HUES48 (cell line): ENCODE measurements at regions not wholly inside any gene's neighbourhood (a gene's known extent, or its start where the extent isn't known, plus 50 kb on each side); places are given as distances from the start of the nearest gene placed in this dataset.
A peak's percentile ranks its signal among the peaks of the same experiment; 100 is the strongest.

Experiments used
- H3K27ac ChIP-seq: one replicate; pipeline ENCODE4 v1.7.0; 2013; ENCODE audit warnings: low read depth, low read length, inconsistent platforms
- H3K27me3 ChIP-seq: 2 replicates; pipeline ENCODE4 v1.6.1; 2013; ENCODE audit warnings: mild to moderate bottlenecking, low read length; ENCODE audit not compliant: control insufficient read depth, insufficient read depth
- H3K36me3 ChIP-seq: 2 replicates; pipeline ENCODE4 v1.6.1; 2013; ENCODE audit warnings: low read length; ENCODE audit not compliant: control insufficient read depth, insufficient read depth
- H3K4me1 ChIP-seq: 2 replicates; pipeline ENCODE4 v1.6.1; 2013; ENCODE audit warnings: mild to moderate bottlenecking, low read length; ENCODE audit not compliant: control insufficient read depth, insufficient read depth
- H3K4me3 ChIP-seq: 2 replicates; pipeline ENCODE4 v1.5.1; 2013; ENCODE audit warnings: mild to moderate bottlenecking, low read depth, low read length
- H3K9ac ChIP-seq: 2 replicates; pipeline ENCODE4 v1.6.1; 2013; ENCODE audit warnings: mild to moderate bottlenecking, low read depth, low read length, moderate library complexity
- H3K9me3 ChIP-seq: 2 replicates; pipeline ENCODE4 v1.6.1; 2013; ENCODE audit warnings: low read length; ENCODE audit not compliant: control insufficient read depth, insufficient read depth

DNA sequence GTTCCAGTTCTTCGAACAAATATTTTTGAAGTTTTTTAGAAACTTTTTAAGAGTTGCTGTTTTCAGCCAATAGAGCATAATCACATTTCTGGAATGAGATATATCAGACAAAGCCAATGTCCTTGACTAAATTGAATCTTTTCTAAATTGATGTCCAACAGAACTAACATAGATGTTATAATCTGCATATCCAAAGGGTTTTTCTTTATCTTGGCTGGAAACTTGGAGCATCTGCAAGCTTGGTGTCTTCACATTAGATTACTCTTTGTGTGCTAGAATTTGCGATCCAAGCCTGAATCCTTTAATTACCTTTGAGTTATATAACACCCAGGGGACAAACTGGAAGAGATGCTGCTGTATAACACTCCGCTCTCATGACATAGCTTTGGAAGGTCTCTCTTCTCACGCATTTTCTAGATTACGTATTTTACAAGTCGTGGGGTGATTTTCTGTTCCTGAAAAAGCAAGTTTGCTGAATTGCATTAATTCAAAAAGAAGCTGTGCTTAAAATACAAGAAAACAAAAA lies 64.4 kb upstream of the FUCA2 start:
- no peak overlapping the region for H3K9ac ChIP-seq
- H3K9me3 ChIP-seq, result no peaks in the 10 kb centered on the region
- no peak overlapping the region for H3K4me3 ChIP-seq
- H3K27me3 ChIP-seq, result no peaks in the 10 kb centered on the region
- no peaks in the 10 kb centered on the region for H3K36me3 ChIP-seq
- H3K27ac ChIP-seq, result no peak overlapping the region
- peaks cover 9% of the 10 kb centered on the region for H3K4me1 ChIP-seq

DNA sequence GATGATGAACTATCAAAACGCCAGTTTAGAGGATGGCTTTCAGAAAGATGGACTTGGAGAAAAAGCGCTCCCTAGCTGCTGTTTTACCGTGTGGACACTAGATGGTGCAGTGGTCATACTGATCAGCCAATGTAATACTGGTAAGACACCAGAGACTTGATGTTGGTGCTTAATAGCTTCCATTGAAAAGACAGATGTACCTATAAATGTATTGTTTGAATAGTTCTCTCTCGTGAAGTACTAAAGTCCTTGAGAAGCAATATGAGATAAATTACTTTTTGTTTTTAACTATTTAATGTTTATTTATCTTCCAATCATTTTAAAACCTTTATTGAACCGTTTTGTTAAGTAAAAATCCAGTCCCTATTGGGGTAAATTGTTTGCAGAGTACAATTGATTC lies 63.9 kb upstream of the FUCA2 start:
- Histone ChIP-seq H3K27ac (no peak overlapping the region), H3K4me1 (peaks cover 13% of the 10 kb centered on the region), H3K4me3 (no peak overlapping the region), H3K9me3 (no peaks in the 10 kb centered on the region), H3K36me3 (no peaks in the 10 kb centered on the region), H3K9ac (no peak overlapping the region), H3K27me3 (no peaks in the 10 kb centered on the region)

DNA sequence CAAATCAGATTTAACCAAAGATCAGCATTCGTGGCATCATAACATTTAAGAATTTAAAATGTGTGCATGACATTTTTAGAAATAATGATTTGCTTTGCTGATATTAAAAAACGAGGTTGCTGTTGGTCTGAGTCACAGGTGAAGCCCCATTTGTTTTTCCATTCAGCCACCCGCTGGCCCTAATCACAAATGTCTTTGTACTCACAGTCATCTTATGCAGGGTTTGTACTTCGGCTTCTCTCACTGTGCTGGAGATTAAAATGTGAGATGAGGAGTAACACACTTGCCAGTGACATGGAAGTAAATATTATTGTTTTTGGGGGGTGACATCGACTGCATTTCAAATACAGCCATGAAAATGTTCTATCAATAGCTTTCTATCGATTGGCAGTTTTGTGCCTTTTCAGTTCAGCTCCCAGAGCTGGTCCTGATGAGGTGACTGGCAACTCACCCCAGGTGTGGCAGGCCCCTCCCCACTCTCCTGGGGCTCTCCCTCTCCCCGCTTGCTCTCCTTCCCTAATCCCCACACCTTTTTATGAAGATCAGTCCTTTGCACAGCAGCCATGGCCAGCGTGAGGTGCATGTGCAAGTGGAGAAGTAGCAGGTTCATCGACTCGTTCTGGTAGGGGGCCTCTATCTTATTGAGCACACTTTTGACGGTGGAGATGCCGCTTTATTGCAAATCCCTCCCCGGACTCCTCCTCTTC lies 58.8 kb upstream of the FUCA2 start:
- Histone ChIP-seq H3K4me3 (peak overlapping the region; percentile 28; the same call in 1 of the 2 replicates), H3K36me3 (no peaks in the 10 kb centered on the region), H3K4me1 (peaks cover 13% of the 10 kb centered on the region), H3K9ac (no peak overlapping the region), H3K27ac (peak overlapping the region; percentile 6), H3K9me3 (no peaks in the 10 kb centered on the region), H3K27me3 (no peaks in the 10 kb centered on the region)

DNA sequence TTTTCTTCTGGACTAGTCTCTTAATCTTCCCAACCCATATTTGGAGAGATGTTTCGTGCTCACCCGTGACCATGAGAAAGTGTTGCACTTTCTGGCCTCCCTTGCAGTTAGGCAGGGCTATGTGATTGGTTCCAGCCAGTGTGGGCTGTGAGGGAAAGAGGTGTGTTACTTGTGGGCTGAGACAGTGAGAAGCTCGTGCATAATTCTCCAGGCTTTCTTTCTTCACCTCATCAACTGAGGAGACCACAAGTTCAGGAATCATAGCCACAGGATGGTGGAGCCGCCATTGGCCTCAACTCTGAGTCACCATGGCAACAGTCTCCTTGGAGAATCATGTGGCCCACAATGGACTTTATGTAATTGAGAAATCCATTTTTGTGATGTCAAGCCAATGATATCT lies 57.5 kb upstream of the FUCA2 start:
- Histone ChIP-seq H3K9me3 (no peaks in the 10 kb centered on the region), H3K4me1 (peaks cover 13% of the 10 kb centered on the region), H3K27ac (no peak overlapping the region), H3K27me3 (no peaks in the 10 kb centered on the region), H3K4me3 (no peak overlapping the region), H3K36me3 (no peaks in the 10 kb centered on the region), H3K9ac (no peak overlapping the region)

DNA sequence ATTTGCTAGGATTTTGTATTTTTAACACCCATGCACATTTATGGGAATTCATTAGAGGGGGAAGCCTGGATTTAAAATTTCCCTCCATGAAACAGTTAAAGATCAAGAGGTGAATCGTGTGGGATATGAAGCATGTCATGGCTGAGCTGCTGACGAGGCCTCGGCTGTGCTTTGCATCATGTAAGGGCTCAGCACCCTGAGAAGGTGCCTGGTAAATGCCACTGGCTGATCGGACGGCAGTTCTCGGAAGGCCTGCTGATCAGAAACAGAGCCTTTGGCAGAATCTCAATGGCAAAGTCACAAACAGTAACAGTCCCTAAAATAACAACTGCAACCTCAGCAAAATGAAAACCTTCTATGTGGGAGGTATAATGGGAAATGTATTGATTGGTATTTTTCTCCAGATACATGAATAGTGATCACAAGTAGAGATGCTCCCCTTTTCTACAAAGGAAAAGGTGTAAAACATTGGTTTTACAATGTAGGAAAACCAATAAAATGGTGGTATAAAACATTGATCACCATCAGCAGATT lies 53.0 kb upstream of the FUCA2 start:
- Histone ChIP-seq H3K36me3 (no peaks in the 10 kb centered on the region), H3K4me3 (no peak overlapping the region), H3K9ac (no peak overlapping the region), H3K9me3 (no peaks in the 10 kb centered on the region), H3K27ac (no peak overlapping the region), H3K4me1 (peaks cover under 1% of the 10 kb centered on the region; the same call in 1 of the 2 replicates), H3K27me3 (no peaks in the 10 kb centered on the region)

DNA sequence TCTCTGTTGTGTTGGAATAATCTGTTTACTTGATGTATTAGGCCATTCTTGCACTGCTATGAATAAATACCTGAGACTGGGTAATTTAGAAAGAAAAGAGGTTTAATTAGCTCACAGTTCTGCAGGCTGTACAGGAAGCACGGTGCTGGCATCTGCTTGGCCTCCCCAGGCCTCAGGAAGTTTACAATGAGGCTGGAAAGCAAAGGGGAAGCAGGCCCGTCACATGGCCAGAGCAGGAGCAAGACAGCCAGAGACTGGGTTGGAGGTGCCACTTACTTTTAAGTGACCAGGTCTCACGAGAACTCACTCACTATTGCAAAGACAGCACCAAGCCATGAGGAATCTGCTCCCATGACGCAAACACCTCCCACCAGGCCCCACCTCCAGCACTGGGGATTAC lies 50.6 kb upstream of the FUCA2 start:
- no peaks in the 10 kb centered on the region for H3K27me3 ChIP-seq
- no peaks in the 10 kb centered on the region for H3K9me3 ChIP-seq
- no peak overlapping the region for H3K9ac ChIP-seq
- H3K4me1 ChIP-seq, result no peaks in the 10 kb centered on the region
- no peak overlapping the region for H3K27ac ChIP-seq
- H3K36me3 ChIP-seq, result no peaks in the 10 kb centered on the region
- no peak overlapping the region for H3K4me3 ChIP-seq
